ENCODE measurements at regions not wholly inside any gene's neighbourhood (a gene's known extent, or its start where the extent isn't known, plus 50 kb on each side); places are given as distances from the start of the nearest gene placed in this dataset.

- H3K9me3 Mint-ChIP-seq = peaks cover 23% of the 10 kb centered on the region
- H3K4me3 Mint-ChIP-seq = no peak overlapping the region
- no peaks in the 10 kb centered on the region for H3K36me3 Mint-ChIP-seq (ENCODE audit: insufficient read depth)
- no peak for DNase-seq
- no peaks in the 10 kb centered on the region for H3K27me3 Mint-ChIP-seq (ENCODE audit: low read depth)
- ATAC-seq = no peak
- H3K4me1 Mint-ChIP-seq (ENCODE audit: low read depth) = no peaks in the 10 kb centered on the region
Measured at GRCh38 chr16:6143020-6143419, 1045.4 kb upstream of the EEF2KMT start.

GRCh38 chr16:6133009-6133557 lies 1035.5 kb upstream of the EEF2KMT start:
- H3K27me3 Mint-ChIP-seq (ENCODE audit: low read depth) = no peaks in the 10 kb centered on the region
- H3K4me1 Mint-ChIP-seq (ENCODE audit: low read depth) = no peaks in the 10 kb centered on the region
- peaks cover 19% of the 10 kb centered on the region for H3K9me3 Mint-ChIP-seq
- no peaks in the 10 kb centered on the region for H3K36me3 Mint-ChIP-seq (ENCODE audit: insufficient read depth)
- no peak overlapping the region for H3K4me3 Mint-ChIP-seq
- no peak for DNase-seq
- no peak for ATAC-seq

- Mint-ChIP-seq H3K4me3 (no peak overlapping the region), H3K9me3 (peaks cover 19% of the 10 kb centered on the region), H3K4me1 (ENCODE audit: low read depth) (no peaks in the 10 kb centered on the region), H3K36me3 (ENCODE audit: insufficient read depth) (no peaks in the 10 kb centered on the region), H3K27me3 (ENCODE audit: low read depth) (no peaks in the 10 kb centered on the region)
- DNase-seq (no peak), ATAC-seq (no peak)
Measured at GRCh38 chr16:6132121-6132520, 1034.5 kb upstream of the EEF2KMT start.

GRCh38 chr16:6131526-6132050 lies 1034.0 kb upstream of the EEF2KMT start:
- Mint-ChIP-seq H3K4me1 (ENCODE audit: low read depth) (no peaks in the 10 kb centered on the region), H3K27me3 (ENCODE audit: low read depth) (no peaks in the 10 kb centered on the region), H3K4me3 (no peak overlapping the region), H3K36me3 (ENCODE audit: insufficient read depth) (no peaks in the 10 kb centered on the region), H3K9me3 (peaks cover 15% of the 10 kb centered on the region)
- ATAC-seq = no peak
- no peak for DNase-seq

GRCh38 chr16:6125483-6126259 lies 1028.1 kb upstream of the EEF2KMT start:
- Mint-ChIP-seq H3K36me3 (ENCODE audit: insufficient read depth) (no peaks in the 10 kb centered on the region), H3K4me3 (no peak overlapping the region), H3K9me3 (peaks cover 17% of the 10 kb centered on the region), H3K27me3 (ENCODE audit: low read depth) (no peaks in the 10 kb centered on the region), H3K4me1 (ENCODE audit: low read depth) (no peaks in the 10 kb centered on the region)
- no peak for DNase-seq
- ATAC-seq = no peak

GRCh38 chr16:6124136-6124535 lies 1026.5 kb upstream of the EEF2KMT start:
- no peak for ATAC-seq
- Mint-ChIP-seq H3K36me3 (ENCODE audit: insufficient read depth) (no peaks in the 10 kb centered on the region), H3K4me3 (no peak overlapping the region), H3K4me1 (ENCODE audit: low read depth) (no peaks in the 10 kb centered on the region), H3K27me3 (ENCODE audit: low read depth) (no peaks in the 10 kb centered on the region), H3K9me3 (peaks cover 17% of the 10 kb centered on the region)
- DNase-seq = no peak

GRCh38 chr16:6122401-6122800 lies 1024.8 kb upstream of the EEF2KMT start:
- Mint-ChIP-seq H3K9me3 (peaks cover 21% of the 10 kb centered on the region), H3K4me3 (no peak overlapping the region), H3K4me1 (ENCODE audit: low read depth) (no peaks in the 10 kb centered on the region), H3K36me3 (ENCODE audit: insufficient read depth) (no peaks in the 10 kb centered on the region), H3K27me3 (ENCODE audit: low read depth) (no peaks in the 10 kb centered on the region)
- no peak for DNase-seq
- no peak for ATAC-seq

- H3K4me1 Mint-ChIP-seq (ENCODE audit: low read depth) = no peaks in the 10 kb centered on the region
- no peaks in the 10 kb centered on the region for H3K27me3 Mint-ChIP-seq (ENCODE audit: low read depth)
Measured at GRCh38 chr16:6114691-6115090, 1017.1 kb upstream of the EEF2KMT start.

GRCh38 chr16:6113749-6114148 lies 1016.2 kb upstream of the EEF2KMT start:
- ATAC-seq (no peak), DNase-seq (no peak)
- H3K4me1 Mint-ChIP-seq (ENCODE audit: low read depth) = no peaks in the 10 kb centered on the region
- H3K36me3 Mint-ChIP-seq (ENCODE audit: insufficient read depth) = no peaks in the 10 kb centered on the region
- no peaks in the 10 kb centered on the region for H3K27me3 Mint-ChIP-seq (ENCODE audit: low read depth)
- peaks cover 8% of the 10 kb centered on the region for H3K9me3 Mint-ChIP-seq
- no peak overlapping the region for H3K4me3 Mint-ChIP-seq

More at GRCh38 chr16:6114691-6115090, 1017.1 kb upstream of the EEF2KMT start:
- ATAC-seq (no peak), DNase-seq (no peak)
- H3K9me3 Mint-ChIP-seq = peaks cover 14% of the 10 kb centered on the region
- no peaks in the 10 kb centered on the region for H3K36me3 Mint-ChIP-seq (ENCODE audit: insufficient read depth)
- no peak overlapping the region for H3K4me3 Mint-ChIP-seq

GRCh38 chr16:6112700-6113099 lies 1015.1 kb upstream of the EEF2KMT start:
- no peak for DNase-seq
- Mint-ChIP-seq H3K36me3 (ENCODE audit: insufficient read depth) (no peaks in the 10 kb centered on the region), H3K4me1 (ENCODE audit: low read depth) (no peaks in the 10 kb centered on the region), H3K27me3 (ENCODE audit: low read depth) (no peaks in the 10 kb centered on the region), H3K4me3 (no peak overlapping the region), H3K9me3 (peaks cover 4% of the 10 kb centered on the region)
- ATAC-seq = no peak

- Mint-ChIP-seq H3K9me3 (peaks cover 9% of the 10 kb centered on the region), H3K27me3 (ENCODE audit: low read depth) (no peaks in the 10 kb centered on the region), H3K4me3 (no peak overlapping the region), H3K36me3 (ENCODE audit: insufficient read depth) (no peaks in the 10 kb centered on the region), H3K4me1 (ENCODE audit: low read depth) (no peaks in the 10 kb centered on the region)
- ATAC-seq = no peak
- DNase-seq = no peak
Measured at GRCh38 chr16:6111390-6111789, 1013.8 kb upstream of the EEF2KMT start.

- DNase-seq (no peak), ATAC-seq (no peak)
- no peaks in the 10 kb centered on the region for H3K27me3 Mint-ChIP-seq (ENCODE audit: low read depth)
- peaks cover 9% of the 10 kb centered on the region for H3K9me3 Mint-ChIP-seq
- no peaks in the 10 kb centered on the region for H3K4me1 Mint-ChIP-seq (ENCODE audit: low read depth)
- H3K4me3 Mint-ChIP-seq = no peak overlapping the region
- no peaks in the 10 kb centered on the region for H3K36me3 Mint-ChIP-seq (ENCODE audit: insufficient read depth)
Measured at GRCh38 chr16:6110346-6110745, 1012.8 kb upstream of the EEF2KMT start.

- Mint-ChIP-seq H3K36me3 (ENCODE audit: insufficient read depth) (no peaks in the 10 kb centered on the region), H3K4me1 (ENCODE audit: low read depth) (no peaks in the 10 kb centered on the region), H3K9me3 (peaks cover 9% of the 10 kb centered on the region), H3K27me3 (ENCODE audit: low read depth) (no peaks in the 10 kb centered on the region), H3K4me3 (no peak overlapping the region)
- no peak for ATAC-seq
- DNase-seq = no peak
Measured at GRCh38 chr16:6106061-6106460, 1008.5 kb upstream of the EEF2KMT start.

- ATAC-seq (no peak), DNase-seq (no peak)
- Mint-ChIP-seq H3K27me3 (ENCODE audit: low read depth) (no peaks in the 10 kb centered on the region), H3K9me3 (peaks cover 5% of the 10 kb centered on the region), H3K4me1 (ENCODE audit: low read depth) (no peaks in the 10 kb centered on the region), H3K36me3 (ENCODE audit: insufficient read depth) (no peaks in the 10 kb centered on the region), H3K4me3 (no peak overlapping the region)
Measured at GRCh38 chr16:6105115-6105514, 1007.5 kb upstream of the EEF2KMT start.

- no peak for DNase-seq
- no peaks in the 10 kb centered on the region for H3K36me3 Mint-ChIP-seq (ENCODE audit: insufficient read depth)
- H3K4me1 Mint-ChIP-seq (ENCODE audit: low read depth) = no peaks in the 10 kb centered on the region
Measured at GRCh38 chr16:6104428-6104827, 1006.8 kb upstream of the EEF2KMT start.

More at GRCh38 chr16:6104428-6104827, 1006.8 kb upstream of the EEF2KMT start:
- ATAC-seq = no peak
- Mint-ChIP-seq H3K4me3 (no peak overlapping the region), H3K9me3 (peaks cover 5% of the 10 kb centered on the region), H3K27me3 (ENCODE audit: low read depth) (no peaks in the 10 kb centered on the region)
